ENCODE measurements at regions not wholly inside any gene's neighbourhood (a gene's known extent, or its start where the extent isn't known, plus 50 kb on each side); places are given as distances from the start of the nearest gene placed in this dataset.

- no peak overlapping the region for H4K8ac ChIP-seq (ENCODE audit: low read depth in 2 of 2, low read length in 2 of 2)
- H3K79me1 ChIP-seq (ENCODE audit: low read depth in 1 of 2, low read length in 2 of 2), result no peaks in the 10 kb centered on the region
- no peak overlapping the region for H3K14ac ChIP-seq (replicated peaks; ENCODE audit: low read depth, low read length)
- H3K4me1 ChIP-seq (ENCODE audit: control insufficient read depth, insufficient read depth, low read length), result no peaks in the 10 kb centered on the region
- no TSS peak for BruUV-seq (replicated peaks)
- H3K27ac ChIP-seq (ENCODE audit: insufficient read depth, low read length), result no peak overlapping the region
- no peak overlapping the region for H2BK20ac ChIP-seq (ENCODE audit: low read depth, low read length)
- no peak overlapping the region for H2AK9ac ChIP-seq (replicated peaks; ENCODE audit: low read depth, low read length, poor library complexity)
- H3K4me2 ChIP-seq (ENCODE audit: low read depth, low read length), result no peak overlapping the region
- H3K9me1 ChIP-seq (ENCODE audit: insufficient read depth, low read length), result no peaks in the 10 kb centered on the region
- no peak overlapping the region for H2BK5ac ChIP-seq (ENCODE audit: low read depth, low read length, poor library complexity, severe bottlenecking)
- dilution Hi-C loops (cut with HindIII; ENCODE audit: low sequenced_read_pairs, unreplicated experiment) (no loop called here), intact Hi-C loops (cut with micrococcal nuclease) (no loop called here), in situ Hi-C loops (cut with MboI; ENCODE audit: low sequenced_read_pairs) (no loop called here)
- no peaks in the 10 kb centered on the region for H3K9me3 ChIP-seq (ENCODE audit: control insufficient read depth, insufficient read depth, low read length)
- H3K18ac ChIP-seq (ENCODE audit: low read depth, low read length), result no peak overlapping the region
- ChIA-PET POLR2A (ENCODE audit: unreplicated experiment) (no interaction called here), CTCF (no interaction called here)
- H3K23ac ChIP-seq (ENCODE audit: low read depth, low read length), result no peak overlapping the region
- H2AFZ ChIP-seq (replicated peaks; ENCODE audit: low read length, poor library complexity), result no peak overlapping the region
- H3K4me3 ChIP-seq (ENCODE audit: insufficient read depth, low read depth, low read length), result no peak overlapping the region
- H3K56ac ChIP-seq (ENCODE audit: extremely low read depth, insufficient read depth, low read length), result no peak overlapping the region
- no peak overlapping the region for H3K9ac ChIP-seq (ENCODE audit: low read depth, low read length)
- no peak for TF ChIP-seq FOS (IDR thresholded peaks at IDR 0.05; ENCODE audit: low read depth, low read length)
- TF ChIP-seq ELK1 (IDR thresholded peaks at IDR 0.05; ENCODE audit: borderline replicate concordance, low read depth, low read length), result no peak
- no peak for TF ChIP-seq NFE2L2 (IDR thresholded peaks at IDR 0.05; ENCODE audit: low read depth, low read length)
- no peak for TF ChIP-seq CEBPB (IDR thresholded peaks at IDR 0.05; ENCODE audit: low read depth, low read length)
- TF ChIP-seq USF2 (IDR thresholded peaks at IDR 0.05; ENCODE audit: low read depth, low read length), result no peak
- TF ChIP-seq CTCF (conservative IDR thresholded peaks at IDR 0.05; ENCODE audit: low read depth, low read length), result no peak
- no peak for TF ChIP-seq RAD21 (IDR thresholded peaks at IDR 0.05; ENCODE audit: low read length)
- no peak for TF ChIP-seq MAFK (IDR thresholded peaks at IDR 0.05; ENCODE audit: low read depth, low read length)
- TF ChIP-seq POLR2A (IDR thresholded peaks at IDR 0.05; ENCODE audit: low read depth, low read length), result no peak
- no peak for TF ChIP-seq RCOR1 (IDR thresholded peaks at IDR 0.05; ENCODE audit: insufficient replicate concordance, low read length)
- no peak for TF ChIP-seq RFX5 (IDR thresholded peaks at IDR 0.05; ENCODE audit: low read depth, low read length)
- no peaks in the 10 kb centered on the region for H3K27me3 ChIP-seq (ENCODE audit: control insufficient read depth, insufficient read depth, low read length)
- H2BK120ac ChIP-seq (ENCODE audit: low read depth, low read length), result no peak overlapping the region
- ATAC-seq (ENCODE audit: low read depth), result no peak
- no peaks in the 10 kb centered on the region for H3K36me3 ChIP-seq (ENCODE audit: control insufficient read depth, insufficient read depth, low read length)
- H2AK5ac ChIP-seq (ENCODE audit: low read depth, low read length), result no peak overlapping the region
- no CpG with 5 or more reads among the region's 3 CpGs for WGBS, 2 experiments (ENCODE audit: extremely low coverage in 2 of 2, insufficient read length in 1 of 2)
- DNase-seq, result no peak
- no peak overlapping the region for H2BK15ac ChIP-seq (ENCODE audit: low read depth, low read length)
- H4K5ac ChIP-seq (ENCODE audit: low read depth, low read length), result no peak overlapping the region
- H4K91ac ChIP-seq (ENCODE audit: insufficient read depth, low read depth, low read length), result no peak overlapping the region
- H4K20me1 ChIP-seq (ENCODE audit: insufficient read depth, low read length), result no peaks in the 10 kb centered on the region
- no peak overlapping the region for H3K4ac ChIP-seq (ENCODE audit: low read depth, low read length)
These were observed 299.3 kb upstream of the HS3ST1 start for GRCh38 chr4:11727903-11728564.
